ENCODE measurements at regions not wholly inside any gene's neighbourhood (a gene's known extent, or its start where the extent isn't known, plus 50 kb on each side); places are given as distances from the start of the nearest gene placed in this dataset.

DNA sequence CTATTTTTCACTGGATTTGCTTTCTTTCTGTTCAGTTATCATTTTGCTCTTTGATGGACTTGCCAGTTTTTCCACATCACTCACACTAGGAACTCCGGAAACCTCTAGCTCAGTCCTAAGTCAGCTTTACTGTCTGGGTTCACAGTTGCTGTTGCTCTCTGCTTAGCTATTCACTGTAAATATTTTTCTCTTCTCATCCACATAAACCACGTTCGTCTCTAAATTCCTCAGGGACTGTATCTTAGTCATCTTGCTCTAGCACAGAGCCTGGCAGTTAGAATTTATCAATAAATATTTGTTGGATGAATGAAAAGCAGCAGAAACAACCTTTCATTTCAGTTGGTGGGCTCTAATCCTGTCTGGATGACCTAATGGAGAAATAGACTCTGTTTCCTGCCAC, 119.4 kb upstream of the DMD start:
- Histone ChIP-seq H2BK5ac (ENCODE audit: low read depth, low read length, poor library complexity) (no peak overlapping the region), H3K79me1 (ENCODE audit: low read length) (no peaks in the 10 kb centered on the region), H4K91ac (ENCODE audit: low read depth, low read length) (no peak overlapping the region), H4K12ac (ENCODE audit: low read depth, low read length) (no peak overlapping the region), H3K23ac (ENCODE audit: low read length) (no peak overlapping the region), H3K4me3 (ENCODE audit: low read depth, low read length) (no peak overlapping the region), H3K27me3 (ENCODE audit: insufficient read depth, low read length) (no peaks in the 10 kb centered on the region), H3K27ac (ENCODE audit: low read depth, low read length) (no peak overlapping the region), H3K4me1 (ENCODE audit: control insufficient read depth in 1 of 2, insufficient read depth in 2 of 2, low read length in 2 of 2) (no peaks in the 10 kb centered on the region), H3K14ac (ENCODE audit: low read length) (no peak overlapping the region), H2BK120ac (ENCODE audit: insufficient read depth, low read length, poor library complexity) (no peak overlapping the region), H3K4ac (ENCODE audit: low read depth, low read length) (no peak overlapping the region), H3K9ac (ENCODE audit: low read length) (no peak overlapping the region), H2AFZ (ENCODE audit: insufficient read depth, low read length, poor library complexity) (no peak overlapping the region), H2AK5ac (ENCODE audit: low read length) (no peak overlapping the region), H2BK12ac (ENCODE audit: low read length) (no peak overlapping the region), H3K36me3 (ENCODE audit: control insufficient read depth in 1 of 2, insufficient read depth in 2 of 2, low read length in 2 of 2) (no peaks in the 10 kb centered on the region), H3K4me2 (ENCODE audit: low read length) (no peak overlapping the region), H3K9me3 (ENCODE audit: insufficient read depth, low read depth, low read length) (no peaks in the 10 kb centered on the region), H3K18ac (ENCODE audit: low read length) (no peak overlapping the region), H3K79me2 (ENCODE audit: control insufficient read depth, insufficient read depth, low read length, poor library complexity) (no peaks in the 10 kb centered on the region), H4K8ac (ENCODE audit: low read depth, low read length) (no peak overlapping the region)
- DNase-seq = no peak
- no CpG with 5 or more reads among the region's 3 CpGs for WGBS (ENCODE audit: extremely low coverage, insufficient coverage, insufficient read length)

DNA sequence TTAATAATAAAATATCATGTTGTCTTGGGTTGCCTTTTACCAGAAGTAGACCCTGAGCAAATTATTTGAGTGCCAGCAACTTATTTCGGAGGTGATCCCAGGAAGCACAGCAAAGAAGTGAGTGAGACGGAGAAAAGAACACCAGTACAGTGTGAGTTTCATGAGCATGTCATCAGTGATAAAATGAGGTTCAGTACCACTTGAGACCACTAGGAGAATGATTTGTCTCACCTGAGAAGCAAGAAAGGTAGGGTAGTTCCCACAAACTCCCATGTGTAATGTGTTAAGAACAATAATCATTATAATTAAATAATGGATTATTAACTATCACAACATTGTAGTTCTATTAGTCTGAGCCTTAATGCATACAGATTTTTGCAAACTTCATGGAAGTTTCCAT, 112.8 kb upstream of the DMD start:
- no peak overlapping the region for H2AFZ ChIP-seq (ENCODE audit: insufficient read depth, low read length, poor library complexity)
- no peak overlapping the region for H3K23ac ChIP-seq (ENCODE audit: low read length)
- H3K4ac ChIP-seq (ENCODE audit: low read depth, low read length) = no peak overlapping the region
- H3K18ac ChIP-seq (ENCODE audit: low read length) = no peak overlapping the region
- H2BK12ac ChIP-seq (ENCODE audit: low read length) = no peak overlapping the region
- H4K91ac ChIP-seq (ENCODE audit: low read depth, low read length) = no peak overlapping the region
- H4K12ac ChIP-seq (ENCODE audit: low read depth, low read length) = no peak overlapping the region
- no peak overlapping the region for H3K14ac ChIP-seq (ENCODE audit: low read length)
- no peak overlapping the region for H4K8ac ChIP-seq (ENCODE audit: low read depth, low read length)
- WGBS (ENCODE audit: extremely low coverage, insufficient coverage, insufficient read length) = no CpG with 5 or more reads among the region's 2 CpGs
- no peak overlapping the region for H2BK5ac ChIP-seq (ENCODE audit: low read depth, low read length, poor library complexity)
- no peaks in the 10 kb centered on the region for H3K27me3 ChIP-seq (ENCODE audit: insufficient read depth, low read length)
- no peak overlapping the region for H3K27ac ChIP-seq (ENCODE audit: low read depth, low read length)
- no peak overlapping the region for H2AK5ac ChIP-seq (ENCODE audit: low read length)
- no peaks in the 10 kb centered on the region for H3K79me1 ChIP-seq (ENCODE audit: low read length)
- no peaks in the 10 kb centered on the region for H3K9me3 ChIP-seq (ENCODE audit: insufficient read depth, low read depth, low read length)
- no peak for DNase-seq
- no peak overlapping the region for H3K9ac ChIP-seq (ENCODE audit: low read length)
- no peaks in the 10 kb centered on the region for H3K36me3 ChIP-seq (ENCODE audit: control insufficient read depth in 1 of 2, insufficient read depth in 2 of 2, low read length in 2 of 2)
- no peak overlapping the region for H3K4me3 ChIP-seq (ENCODE audit: low read depth, low read length)
- H3K4me1 ChIP-seq (ENCODE audit: control insufficient read depth in 1 of 2, insufficient read depth in 2 of 2, low read length in 2 of 2) = no peaks in the 10 kb centered on the region
- H3K4me2 ChIP-seq (ENCODE audit: low read length) = no peak overlapping the region
- H2BK120ac ChIP-seq (ENCODE audit: insufficient read depth, low read length, poor library complexity) = no peak overlapping the region
- no peaks in the 10 kb centered on the region for H3K79me2 ChIP-seq (ENCODE audit: control insufficient read depth, insufficient read depth, low read length, poor library complexity)

DNA sequence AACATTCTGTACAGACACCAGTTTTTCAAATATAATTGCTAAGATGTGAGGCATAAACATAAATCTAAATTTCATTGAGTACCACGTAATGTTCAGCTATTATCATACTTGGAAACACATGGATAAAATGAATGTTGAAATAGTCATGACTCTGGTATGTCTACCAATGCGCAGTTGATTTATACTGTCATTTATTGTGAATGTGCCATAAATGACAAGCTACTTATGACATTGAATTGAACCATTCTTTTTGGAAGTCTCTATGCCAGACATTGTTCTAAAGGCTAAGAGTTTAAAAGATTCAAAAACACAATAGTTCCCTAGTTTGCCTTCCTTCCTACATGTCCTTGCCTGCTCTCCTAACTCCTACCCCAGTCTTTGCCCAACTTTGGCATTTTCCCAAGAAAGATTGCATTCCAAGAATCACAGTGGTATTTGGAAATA, 96.6 kb upstream of the DMD start:
- H3K4me2 ChIP-seq (ENCODE audit: low read length) = no peak overlapping the region
- H3K18ac ChIP-seq (ENCODE audit: low read length) = no peak overlapping the region
- no peaks in the 10 kb centered on the region for H3K79me2 ChIP-seq (ENCODE audit: control insufficient read depth, insufficient read depth, low read length, poor library complexity)
- H4K91ac ChIP-seq (ENCODE audit: low read depth, low read length) = no peak overlapping the region
- H3K9me3 ChIP-seq (ENCODE audit: insufficient read depth, low read depth, low read length) = no peaks in the 10 kb centered on the region
- no peak overlapping the region for H4K12ac ChIP-seq (ENCODE audit: low read depth, low read length)
- H3K4ac ChIP-seq (ENCODE audit: low read depth, low read length) = no peak overlapping the region
- no peaks in the 10 kb centered on the region for H3K79me1 ChIP-seq (ENCODE audit: low read length)
- H2BK120ac ChIP-seq (ENCODE audit: insufficient read depth, low read length, poor library complexity) = no peak overlapping the region
- H2BK5ac ChIP-seq (ENCODE audit: low read depth, low read length, poor library complexity) = no peak overlapping the region
- no peak overlapping the region for H2BK12ac ChIP-seq (ENCODE audit: low read length)
- no CpG with 5 or more reads among the region's 2 CpGs for WGBS (ENCODE audit: extremely low coverage, insufficient coverage, insufficient read length)
- H3K23ac ChIP-seq (ENCODE audit: low read length) = no peak overlapping the region
- no peaks in the 10 kb centered on the region for H3K36me3 ChIP-seq (ENCODE audit: control insufficient read depth in 1 of 2, insufficient read depth in 2 of 2, low read length in 2 of 2)
- no peak overlapping the region for H3K27ac ChIP-seq (ENCODE audit: low read depth, low read length)
- no peaks in the 10 kb centered on the region for H3K27me3 ChIP-seq (ENCODE audit: insufficient read depth, low read length)
- DNase-seq = peak in 1 of 2 donors; percentile 0
- no peak overlapping the region for H2AK5ac ChIP-seq (ENCODE audit: low read length)
- no peak overlapping the region for H2AFZ ChIP-seq (ENCODE audit: insufficient read depth, low read length, poor library complexity)
- no peak overlapping the region for H3K9ac ChIP-seq (ENCODE audit: low read length)
- no peaks in the 10 kb centered on the region for H3K4me1 ChIP-seq (ENCODE audit: control insufficient read depth in 1 of 2, insufficient read depth in 2 of 2, low read length in 2 of 2)
- H4K8ac ChIP-seq (ENCODE audit: low read depth, low read length) = no peak overlapping the region
- H3K14ac ChIP-seq (ENCODE audit: low read length) = no peak overlapping the region
- H3K4me3 ChIP-seq (ENCODE audit: low read depth, low read length) = no peak overlapping the region

DNA sequence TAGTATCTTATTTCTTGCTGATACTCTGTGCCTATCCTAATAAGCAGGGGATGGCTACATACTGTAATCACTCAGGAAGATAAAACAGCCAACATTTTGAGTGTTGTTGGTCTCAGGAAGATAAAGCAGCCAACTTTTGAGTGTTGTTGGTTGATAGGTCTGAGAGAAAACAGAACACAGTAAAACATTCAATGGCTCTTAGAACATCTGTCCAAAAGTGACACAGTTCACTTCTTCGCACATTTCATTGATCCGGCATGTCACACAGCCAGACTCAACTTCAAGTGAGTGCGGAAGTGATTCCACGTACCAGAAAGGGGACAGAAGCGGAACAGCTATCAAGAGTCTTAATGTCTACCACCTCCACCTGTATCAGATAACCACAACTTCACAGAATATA, 87.3 kb upstream of the DMD start:
- Histone ChIP-seq H3K23ac (ENCODE audit: low read length) (no peak overlapping the region), H3K9me3 (ENCODE audit: insufficient read depth, low read depth, low read length) (no peaks in the 10 kb centered on the region), H3K79me2 (ENCODE audit: control insufficient read depth, insufficient read depth, low read length, poor library complexity) (no peaks in the 10 kb centered on the region), H3K27me3 (ENCODE audit: insufficient read depth, low read length) (no peaks in the 10 kb centered on the region), H4K12ac (ENCODE audit: low read depth, low read length) (no peak overlapping the region), H3K9ac (ENCODE audit: low read length) (no peak overlapping the region), H3K4ac (ENCODE audit: low read depth, low read length) (no peak overlapping the region), H4K8ac (ENCODE audit: low read depth, low read length) (no peak overlapping the region), H2BK5ac (ENCODE audit: low read depth, low read length, poor library complexity) (no peak overlapping the region), H3K4me3 (ENCODE audit: low read depth, low read length) (no peak overlapping the region), H3K36me3 (ENCODE audit: control insufficient read depth in 1 of 2, insufficient read depth in 2 of 2, low read length in 2 of 2) (no peaks in the 10 kb centered on the region), H2AK5ac (ENCODE audit: low read length) (no peak overlapping the region), H2BK120ac (ENCODE audit: insufficient read depth, low read length, poor library complexity) (no peak overlapping the region), H3K14ac (ENCODE audit: low read length) (no peak overlapping the region), H3K18ac (ENCODE audit: low read length) (no peak overlapping the region), H2AFZ (ENCODE audit: insufficient read depth, low read length, poor library complexity) (no peak overlapping the region), H4K91ac (ENCODE audit: low read depth, low read length) (no peak overlapping the region), H3K4me1 (ENCODE audit: control insufficient read depth in 1 of 2, insufficient read depth in 2 of 2, low read length in 2 of 2) (no peaks in the 10 kb centered on the region), H2BK12ac (ENCODE audit: low read length) (no peak overlapping the region), H3K4me2 (ENCODE audit: low read length) (no peak overlapping the region), H3K27ac (ENCODE audit: low read depth, low read length) (no peak overlapping the region), H3K79me1 (ENCODE audit: low read length) (no peaks in the 10 kb centered on the region)
- WGBS (ENCODE audit: extremely low coverage, insufficient coverage, insufficient read length) = no CpG with 5 or more reads among the region's 5 CpGs
- DNase-seq = no peak

Measured in trophoblast cell (in vitro differentiated cells and primary cell).